Esophagus muscularis mucosa (tissue), 4 donors: ENCODE measurements at regions not wholly inside any gene's neighbourhood (a gene's known extent, or its start where the extent isn't known, plus 50 kb on each side); places are given as distances from the start of the nearest gene placed in this dataset.

Experiments used
- CTCF ChIP-seq, 3 experiments: fragments of 200-600 bp in 2 of 3; fragments of 450-650 bp in 1 of 3; sonication (generic) in 2 of 3; IDR thresholded peaks; one replicate each; pipeline ENCODE4 v1.5.1; 2017 to 2019; ENCODE audit warnings: antibody characterized with exemption in 3 of 3, mild to moderate bottlenecking in 2 of 3, moderate library complexity in 1 of 3
- EP300 ChIP-seq: sonication (generic); formaldehyde crosslinking; IDR thresholded peaks from one replicate; pipeline ENCODE4 v1.6.1; 2017; ENCODE audit warnings: antibody characterized with exemption
- POLR2A ChIP-seq: fragments of 450-650 bp; IDR thresholded peaks from one replicate; pipeline ENCODE4 v1.6.1; 2017; ENCODE audit warnings: antibody characterized with exemption, moderate library complexity, mild to moderate bottlenecking, low read depth
- POLR2AphosphoS5 ChIP-seq, 2 donors: sonication (generic); formaldehyde crosslinking; IDR thresholded peaks; one replicate each; pipeline ENCODE4 v1.6.1; 2017; ENCODE audit warnings: antibody characterized with exemption in 2 of 2

DNA sequence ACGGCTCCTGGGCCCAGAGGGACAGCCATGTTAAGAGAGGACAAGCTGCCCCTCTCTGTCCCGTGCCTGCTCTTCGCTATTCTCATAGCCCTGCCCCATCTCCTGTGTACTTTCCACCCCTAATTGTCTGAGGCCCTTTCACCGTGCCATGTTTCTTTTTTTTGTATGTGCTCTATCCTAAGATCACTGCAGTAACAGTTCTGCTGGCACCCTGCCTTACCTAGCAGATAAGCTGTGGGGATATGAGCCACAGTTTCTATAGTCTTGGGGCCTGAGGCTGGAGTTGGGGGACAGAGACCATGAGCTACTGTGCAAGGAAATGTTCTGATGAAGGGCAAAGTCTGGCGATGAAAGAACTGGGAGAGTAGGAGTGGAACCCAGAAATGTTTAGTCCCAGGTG, 269.5 kb upstream of the CITED2 start:
- TF ChIP-seq CTCF (IDR thresholded peaks at IDR 0.05) = no peak
- TF ChIP-seq POLR2A = no peak
- TF ChIP-seq POLR2AphosphoS5 (IDR thresholded peaks at IDR 0.05) = no peak
- TF ChIP-seq EP300 = no peak
